ENCODE measurements at regions not wholly inside any gene's neighbourhood (a gene's known extent, or its start where the extent isn't known, plus 50 kb on each side); places are given as distances from the start of the nearest gene placed in this dataset.

GRCh38 chr22:26901198-26901816 is 243.9 kb downstream of the MIAT start:
- H3K9me3 ChIP-seq (ENCODE audit: control insufficient read depth, low read depth, low read length): no peaks in the 10 kb centered on the region
- H3K36me3 ChIP-seq (ENCODE audit: control insufficient read depth in 2 of 2, extremely low read depth in 1 of 2, insufficient read depth in 2 of 2, low read length in 2 of 2): no peaks in the 10 kb centered on the region
- peaks cover 33% of the 10 kb centered on the region for H3K27me3 ChIP-seq (ENCODE audit: control insufficient read depth, extremely low read depth, insufficient read depth, low read length)
- H3K9me1 ChIP-seq (ENCODE audit: control insufficient read depth, extremely low read depth, insufficient read depth, low read length): no peaks in the 10 kb centered on the region
- no peak overlapping the region for H2AFZ ChIP-seq (ENCODE audit: control insufficient read depth, low read length)
- DNase-seq (ENCODE audit: low read depth, low spot score): no peak
- dilution Hi-C loops (cut with MboI; ENCODE audit: extremely low pct_ligation_motif_present, low sequenced_read_pairs): no loop called here
- H3K79me2 ChIP-seq (ENCODE audit: control insufficient read depth, insufficient read depth, low read length): no peaks in the 10 kb centered on the region
- no peak for FAIRE-seq
- no peak overlapping the region for H3K27ac ChIP-seq (ENCODE audit: control insufficient read depth, insufficient read depth, low read length)
- no peak overlapping the region for H3K4me2 ChIP-seq (ENCODE audit: control insufficient read depth, extremely low read depth, insufficient read depth, low read depth, low read length)
- no peak for TF ChIP-seq EZH2 (IDR thresholded peaks at IDR 0.05; ENCODE audit: low read length)
- no peak for TF ChIP-seq CTCF (optimal IDR thresholded peaks at IDR 0.05 in 1 of 3, IDR thresholded peaks at IDR 0.05 in 1 of 3, conservative IDR thresholded peaks at IDR 0.05 in 1 of 3; ENCODE audit: extremely low read depth in 1 of 3, insufficient read depth in 2 of 3, low read length in 3 of 3)
- H3K4me3 ChIP-seq (ENCODE audit: control insufficient read depth in 2 of 3, extremely low read depth in 1 of 3, insufficient read depth in 2 of 3, low read depth in 1 of 3, low read length in 3 of 3): no peak overlapping the region
- no peaks in the 10 kb centered on the region for H3K4me1 ChIP-seq (ENCODE audit: control insufficient read depth, extremely low read depth, insufficient read depth, low read length)
- H3K9ac ChIP-seq (ENCODE audit: control insufficient read depth, extremely low read depth, insufficient read depth, low read length): no peak overlapping the region
- no peaks in the 10 kb centered on the region for H4K20me1 ChIP-seq (ENCODE audit: control insufficient read depth, extremely low read depth, insufficient read depth, low read length)

DNA sequence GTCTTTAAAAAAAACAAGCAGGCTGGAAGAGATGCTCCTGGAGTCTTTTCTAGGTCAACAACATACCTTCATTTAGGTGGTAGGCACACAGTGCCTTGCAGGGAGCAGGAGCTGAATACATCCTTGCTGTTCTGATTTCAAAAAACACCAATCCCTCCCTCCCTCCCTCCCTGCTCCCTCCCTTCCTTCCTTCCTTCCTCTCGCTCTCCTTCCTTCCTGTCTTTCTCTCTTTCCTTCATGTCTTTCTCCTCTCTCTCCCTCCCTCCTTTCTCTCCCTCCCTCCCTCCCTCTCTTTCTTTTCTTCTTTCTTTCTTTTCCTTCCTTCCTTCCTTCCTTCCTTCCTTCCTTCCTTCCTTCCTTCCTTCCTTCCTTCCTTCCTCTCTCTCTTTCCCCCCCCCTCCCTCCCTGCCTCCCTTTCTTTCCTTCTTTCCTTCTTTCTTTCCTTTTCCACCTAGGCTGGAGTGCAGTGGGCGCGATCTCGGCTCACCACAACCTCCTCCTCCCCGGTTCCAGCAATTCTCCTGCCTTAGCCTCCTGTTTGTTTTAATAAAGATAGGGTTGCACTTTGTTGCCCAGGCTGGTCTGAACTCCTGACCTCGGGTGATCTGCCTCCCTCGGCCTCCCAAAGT is 245.1 kb downstream of the MIAT start:
- no peaks in the 10 kb centered on the region for H3K79me2 ChIP-seq (ENCODE audit: control insufficient read depth, insufficient read depth, low read length)
- no peak overlapping the region for H2AFZ ChIP-seq (ENCODE audit: control insufficient read depth, low read length)
- DNase-seq (ENCODE audit: low read depth, low spot score) (no peak), FAIRE-seq (no peak)
- H3K27ac ChIP-seq (ENCODE audit: control insufficient read depth, insufficient read depth, low read length): no peak overlapping the region
- H3K27me3 ChIP-seq (ENCODE audit: control insufficient read depth, extremely low read depth, insufficient read depth, low read length): peaks cover 33% of the 10 kb centered on the region
- H4K20me1 ChIP-seq (ENCODE audit: control insufficient read depth, extremely low read depth, insufficient read depth, low read length): no peaks in the 10 kb centered on the region
- no peak overlapping the region for H3K9ac ChIP-seq (ENCODE audit: control insufficient read depth, extremely low read depth, insufficient read depth, low read length)
- no peak for TF ChIP-seq CTCF (optimal IDR thresholded peaks at IDR 0.05 in 1 of 3, IDR thresholded peaks at IDR 0.05 in 1 of 3, conservative IDR thresholded peaks at IDR 0.05 in 1 of 3; ENCODE audit: extremely low read depth in 1 of 3, insufficient read depth in 2 of 3, low read length in 3 of 3)
- TF ChIP-seq EZH2 (IDR thresholded peaks at IDR 0.05; ENCODE audit: low read length): no peak
- no peaks in the 10 kb centered on the region for H3K9me1 ChIP-seq (ENCODE audit: control insufficient read depth, extremely low read depth, insufficient read depth, low read length)
- H3K36me3 ChIP-seq (ENCODE audit: control insufficient read depth in 2 of 2, extremely low read depth in 1 of 2, insufficient read depth in 2 of 2, low read length in 2 of 2): no peaks in the 10 kb centered on the region
- dilution Hi-C loops (cut with MboI; ENCODE audit: extremely low pct_ligation_motif_present, low sequenced_read_pairs): no loop called here
- H3K9me3 ChIP-seq (ENCODE audit: control insufficient read depth, low read depth, low read length): no peaks in the 10 kb centered on the region
- no peaks in the 10 kb centered on the region for H3K4me1 ChIP-seq (ENCODE audit: control insufficient read depth, extremely low read depth, insufficient read depth, low read length)
- no peak overlapping the region for H3K4me3 ChIP-seq (ENCODE audit: control insufficient read depth in 2 of 3, extremely low read depth in 1 of 3, insufficient read depth in 2 of 3, low read depth in 1 of 3, low read length in 3 of 3)
- H3K4me2 ChIP-seq (ENCODE audit: control insufficient read depth, extremely low read depth, insufficient read depth, low read depth, low read length): no peak overlapping the region

All from keratinocyte (primary cell).